Vagina (tissue), 2 donors: ENCODE measurements at regions not wholly inside any gene's neighbourhood (a gene's known extent, or its start where the extent isn't known, plus 50 kb on each side); places are given as distances from the start of the nearest gene placed in this dataset.

Experiments
- POLR2A ChIP-seq, 2 donors: fragments of 450-650 bp; IDR thresholded peaks; one replicate each; pipeline ENCODE4 v1.6.1; 2017; ENCODE audit warnings: antibody characterized with exemption in 2 of 2, mild to moderate bottlenecking in 2 of 2, moderate library complexity in 2 of 2
- TF ChIP-seq, protein P1 (sequence below), 3 experiments: fragments of 450-650 bp in 2 of 3; fragments of 200-600 bp in 1 of 3; sonication (generic) in 1 of 3; IDR thresholded peaks; one replicate each; pipeline ENCODE4 v1.5.1; 2017 to 2019; ENCODE audit warnings: antibody characterized with exemption in 3 of 3, mild to moderate bottlenecking in 2 of 3, moderate library complexity in 2 of 3

DNA sequence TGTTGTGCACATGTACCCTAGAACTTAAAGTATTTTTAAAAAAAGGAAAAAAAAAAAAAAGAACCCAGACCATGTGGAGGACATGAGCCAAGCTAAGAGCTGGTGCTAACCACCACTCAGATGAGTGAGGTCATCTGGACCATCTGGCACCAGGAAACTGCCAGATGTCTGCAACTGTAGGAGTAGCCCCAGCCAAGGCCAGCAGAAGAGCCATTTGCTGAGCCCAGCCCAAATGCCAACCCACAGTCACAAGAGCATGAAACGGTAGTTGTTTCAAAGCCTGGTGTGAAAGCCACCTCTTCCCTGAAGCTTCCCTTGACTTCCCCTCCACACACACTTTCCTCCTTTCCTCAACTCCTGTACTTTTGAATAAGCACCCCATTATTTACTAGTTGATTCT is 69.2 kb upstream of the FCN1 start:
- TF ChIP-seq, protein P1, sequence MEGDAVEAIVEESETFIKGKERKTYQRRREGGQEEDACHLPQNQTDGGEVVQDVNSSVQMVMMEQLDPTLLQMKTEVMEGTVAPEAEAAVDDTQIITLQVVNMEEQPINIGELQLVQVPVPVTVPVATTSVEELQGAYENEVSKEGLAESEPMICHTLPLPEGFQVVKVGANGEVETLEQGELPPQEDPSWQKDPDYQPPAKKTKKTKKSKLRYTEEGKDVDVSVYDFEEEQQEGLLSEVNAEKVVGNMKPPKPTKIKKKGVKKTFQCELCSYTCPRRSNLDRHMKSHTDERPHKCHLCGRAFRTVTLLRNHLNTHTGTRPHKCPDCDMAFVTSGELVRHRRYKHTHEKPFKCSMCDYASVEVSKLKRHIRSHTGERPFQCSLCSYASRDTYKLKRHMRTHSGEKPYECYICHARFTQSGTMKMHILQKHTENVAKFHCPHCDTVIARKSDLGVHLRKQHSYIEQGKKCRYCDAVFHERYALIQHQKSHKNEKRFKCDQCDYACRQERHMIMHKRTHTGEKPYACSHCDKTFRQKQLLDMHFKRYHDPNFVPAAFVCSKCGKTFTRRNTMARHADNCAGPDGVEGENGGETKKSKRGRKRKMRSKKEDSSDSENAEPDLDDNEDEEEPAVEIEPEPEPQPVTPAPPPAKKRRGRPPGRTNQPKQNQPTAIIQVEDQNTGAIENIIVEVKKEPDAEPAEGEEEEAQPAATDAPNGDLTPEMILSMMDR (IDR thresholded peaks at IDR 0.05): no peak
- TF ChIP-seq POLR2A (IDR thresholded peaks at IDR 0.05): no peak
